NCI-H2107 treated with DMSO at 0.1 percent for 48 hours (cell line): ENCODE measurements at regions not wholly inside any gene's neighbourhood (a gene's known extent, or its start where the extent isn't known, plus 50 kb on each side); places are given as distances from the start of the nearest gene placed in this dataset.
"Not testable (repeated sequence)": the region's sequence is repeated elsewhere in the genome, so short reads cannot be mapped to it uniquely, and the experiment has no call there.

Source experiments
- DNase-seq: peaks from one replicate; lab custom pipeline; 2025; ENCODE audit not compliant: unreplicated experiment; lab: John Stamatoyannopoulos, UW

GRCh38 chr6:167208819-167209576 lies 51.2 kb upstream of the GPR31 start:
- no peak for DNase-seq

DNA sequence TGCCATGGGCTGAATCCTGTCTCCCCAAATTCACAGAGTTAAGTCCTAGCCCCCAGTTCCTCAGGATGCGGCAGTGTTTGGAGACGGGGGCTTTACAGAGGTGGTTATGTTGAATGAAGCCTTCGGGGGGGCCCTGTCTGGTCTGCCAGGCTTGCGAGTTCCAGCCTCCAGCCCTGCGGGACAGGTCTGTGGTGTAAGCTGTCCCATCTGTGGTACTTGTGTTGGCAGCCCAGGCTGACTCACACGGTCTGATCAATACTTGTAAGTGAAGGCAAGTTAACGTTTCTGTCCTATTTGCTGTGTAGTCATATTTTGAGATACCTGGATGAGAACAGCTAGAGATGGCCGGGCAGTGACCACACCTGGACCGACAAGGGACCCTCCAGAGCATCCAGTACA lies 51.8 kb upstream of the GPR31 start:
- no peak for DNase-seq

DNA sequence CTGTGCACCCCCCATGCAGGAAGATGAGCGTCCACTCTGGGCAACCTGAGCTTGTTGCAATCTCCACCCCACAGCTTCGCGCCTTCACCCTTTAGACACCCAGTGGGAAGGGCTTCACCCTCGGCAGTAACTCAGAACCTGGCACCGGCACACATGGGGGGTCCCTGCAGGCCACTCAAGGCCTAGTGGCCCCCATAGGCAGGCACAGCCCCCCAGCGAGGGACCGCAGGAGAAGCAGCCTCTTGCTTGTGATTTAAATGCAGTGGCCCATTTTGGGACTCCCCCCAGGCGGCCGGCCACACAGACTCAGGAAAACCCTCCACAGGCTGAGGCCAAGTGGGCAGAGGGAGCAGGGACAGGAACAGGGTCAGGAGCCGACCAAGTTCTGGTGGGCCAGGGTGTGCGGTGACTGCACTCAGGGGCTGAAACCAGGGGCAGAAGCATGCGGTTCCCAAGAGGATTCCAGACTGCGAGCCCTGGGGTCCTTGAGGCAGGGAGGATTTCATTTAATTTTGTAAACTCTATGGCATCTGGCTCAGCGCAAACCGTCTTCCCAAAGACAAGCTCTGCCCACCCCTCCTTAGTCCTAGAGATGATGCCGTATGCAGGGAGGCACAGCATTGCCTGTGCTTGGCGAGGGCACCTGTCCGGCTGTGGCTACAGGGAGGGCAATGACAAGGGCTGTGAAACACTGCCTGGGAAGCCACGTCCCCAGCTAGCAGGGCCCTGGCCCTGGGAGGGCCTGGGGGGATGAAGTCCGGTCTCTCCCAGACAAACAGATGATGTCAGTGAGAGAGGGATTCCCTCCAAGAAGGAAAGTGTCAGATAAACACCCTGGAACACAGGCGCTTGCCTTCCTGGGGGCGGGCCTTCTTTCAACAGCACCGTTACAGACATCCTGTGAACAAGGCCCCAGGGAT lies 52.9 kb upstream of the GPR31 start:
- peak; percentile 10 for DNase-seq

- no peak for DNase-seq
Observed at GRCh38 chr6:167211295-167211648, 53.5 kb upstream of the GPR31 start.

- DNase-seq: no peak
Observed at GRCh38 chr6:167211881-167212712, 54.3 kb upstream of the GPR31 start.

DNA sequence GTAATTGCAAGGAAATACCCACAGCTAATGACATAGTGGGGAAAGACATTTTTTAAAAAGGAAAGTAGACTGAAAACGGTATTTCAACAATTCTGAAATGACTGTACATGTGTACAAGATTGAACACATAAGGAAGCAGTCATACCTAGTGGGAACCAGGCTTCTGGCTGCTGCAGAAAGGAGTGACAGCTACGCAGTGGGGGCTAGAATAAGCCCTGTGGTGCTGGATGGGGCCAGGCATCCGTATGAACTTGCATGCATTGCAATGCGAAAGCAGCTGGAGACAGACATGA lies 54.9 kb upstream of the GPR31 start:
- DNase-seq: no peak

DNA sequence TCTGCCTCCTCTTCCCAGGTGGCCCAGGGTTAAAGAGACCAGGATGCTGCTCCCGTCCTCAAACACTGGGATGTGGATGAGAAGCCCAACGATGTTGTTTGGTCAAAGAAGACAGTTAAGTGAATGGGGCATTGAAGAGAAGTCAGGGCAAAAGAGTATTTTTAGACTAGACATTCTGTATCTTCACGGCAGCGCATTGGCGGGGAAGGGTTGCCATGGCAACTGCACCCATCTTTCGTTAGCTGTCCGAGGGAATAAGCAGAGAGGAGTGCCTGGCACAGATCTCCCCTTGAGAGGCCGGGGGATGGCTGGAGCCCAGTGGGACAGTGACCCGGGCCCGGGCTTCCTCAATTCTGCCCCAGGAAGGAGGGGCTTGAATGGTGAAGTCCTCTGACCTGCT lies 56.4 kb upstream of the GPR31 start:
- no peak for DNase-seq

GRCh38 chr6:167215429-167216250 lies 57.9 kb upstream of the GPR31 start:
- DNase-seq: not testable (repeated sequence)

GRCh38 chr6:167216390-167217050 lies 58.7 kb upstream of the GPR31 start:
- not testable (repeated sequence) for DNase-seq

- not testable (repeated sequence) for DNase-seq
Observed at GRCh38 chr6:167217073-167217472, 59.3 kb upstream of the GPR31 start.

- DNase-seq: not testable (repeated sequence)
Observed at GRCh38 chr6:167217951-167218759, 60.4 kb upstream of the GPR31 start.

GRCh38 chr6:167219079-167219478 lies 61.3 kb upstream of the GPR31 start:
- not testable (repeated sequence) for DNase-seq

DNA sequence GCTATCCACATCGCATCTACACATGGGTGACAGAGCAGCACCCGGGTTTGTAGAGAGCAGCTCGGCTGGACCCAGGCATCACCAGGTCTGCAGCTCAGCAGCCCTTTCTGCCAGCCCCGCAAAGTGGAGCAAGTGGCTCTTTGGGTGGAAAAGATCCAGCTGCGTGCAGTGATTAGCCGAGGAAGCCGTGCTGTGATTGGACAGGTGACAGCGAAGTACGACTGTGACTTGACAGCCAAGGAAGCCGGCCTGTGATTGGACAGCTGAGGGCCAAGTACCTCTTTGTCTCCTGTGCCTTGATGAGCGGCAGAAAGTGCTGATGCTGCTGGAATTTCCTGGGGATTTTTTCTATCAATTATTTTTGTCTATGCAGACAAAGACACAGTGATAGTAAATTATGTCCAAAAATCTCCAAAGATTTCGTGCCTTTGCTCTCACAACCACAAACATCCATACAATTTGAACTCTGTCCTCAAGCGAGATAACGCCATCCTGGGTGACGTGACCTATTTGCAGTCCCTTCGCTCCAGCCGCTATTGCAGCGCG lies 62.3 kb upstream of the GPR31 start:
- DNase-seq: no peak

- DNase-seq: no peak
Observed at GRCh38 chr6:167221400-167222201, 63.8 kb upstream of the GPR31 start.

GRCh38 chr6:167225566-167226382 lies 65.3 kb upstream of the UNC93A start:
- DNase-seq: not testable (repeated sequence)

DNA sequence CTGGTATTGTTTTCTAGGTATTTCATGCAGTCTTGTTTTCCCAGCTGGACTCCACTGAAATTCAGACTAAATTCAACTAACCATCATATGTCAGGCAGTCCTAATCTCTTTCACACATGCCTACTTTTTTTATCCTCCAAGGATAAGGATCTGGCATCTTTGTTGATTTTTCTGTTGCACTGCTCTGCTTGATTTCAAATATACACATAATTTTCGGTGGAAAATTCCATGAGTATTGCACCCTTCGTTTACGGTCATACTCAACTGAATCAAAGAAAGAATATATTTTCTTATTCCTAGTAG lies 64.8 kb upstream of the UNC93A start:
- no peak for DNase-seq

GRCh38 chr6:167226791-167227190 lies 64.3 kb upstream of the UNC93A start:
- no peak for DNase-seq

DNA sequence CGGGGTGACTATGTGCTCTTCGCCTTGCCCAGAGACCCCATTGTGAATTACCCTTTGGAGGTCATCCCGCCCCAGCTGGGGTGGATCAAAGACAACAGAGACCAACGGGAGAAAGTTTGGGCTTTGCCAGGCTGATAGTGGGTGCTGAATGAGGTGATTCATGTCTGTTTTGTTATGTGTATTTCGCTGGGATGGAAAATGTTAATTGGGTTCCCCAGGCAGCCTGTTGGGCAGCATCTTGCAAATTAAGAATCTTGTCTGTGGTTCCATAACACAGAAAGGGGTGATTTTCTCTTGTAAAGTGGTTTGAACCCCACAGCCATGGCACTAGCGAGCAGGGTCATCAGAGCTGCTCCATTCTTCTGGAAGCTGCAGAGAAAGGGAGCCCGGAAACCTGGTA lies 63.1 kb upstream of the UNC93A start:
- DNase-seq: no peak
